ENCODE measurements at regions not wholly inside any gene's neighbourhood (a gene's known extent, or its start where the extent isn't known, plus 50 kb on each side); places are given as distances from the start of the nearest gene placed in this dataset.
"Not testable (repeated sequence)": the region's sequence is repeated elsewhere in the genome, so short reads cannot be mapped to it uniquely, and the experiment has no call there.

- no peak for DNase-seq
Measured at GRCh38 chr11:129731316-129731715, 84.3 kb upstream of the TMEM45B start.

- DNase-seq, result no peak
Measured at GRCh38 chr11:129732941-129733340, 82.7 kb upstream of the TMEM45B start.

- DNase-seq, result no peak
Measured at GRCh38 chr11:129733384-129733783, 82.3 kb upstream of the TMEM45B start.

GRCh38 chr11:129733981-129734380 lies 81.7 kb upstream of the TMEM45B start:
- no peak for DNase-seq

GRCh38 chr11:129734654-129735053 lies 81.0 kb upstream of the TMEM45B start:
- DNase-seq, result no peak

GRCh38 chr11:129737831-129738230 lies 77.8 kb upstream of the TMEM45B start:
- DNase-seq, result no peak

GRCh38 chr11:129738242-129738641 lies 77.4 kb upstream of the TMEM45B start:
- DNase-seq, result no peak

GRCh38 chr11:129739339-129739738 lies 76.3 kb upstream of the TMEM45B start:
- DNase-seq, result no peak

GRCh38 chr11:129740125-129740719 lies 75.4 kb upstream of the TMEM45B start:
- no peak for DNase-seq

- DNase-seq, result no peak
Measured at GRCh38 chr11:129743112-129743815, 72.4 kb upstream of the TMEM45B start.

- DNase-seq, result no peak
Measured at GRCh38 chr11:129747071-129747470, 68.6 kb upstream of the TMEM45B start.

GRCh38 chr11:129749141-129749540 lies 66.5 kb upstream of the TMEM45B start:
- DNase-seq, result no peak

- DNase-seq, result peak; percentile 77
Measured at GRCh38 chr11:129750343-129751292, 65.0 kb upstream of the TMEM45B start.

GRCh38 chr11:129751511-129751910 lies 64.1 kb upstream of the TMEM45B start:
- no peak for DNase-seq

GRCh38 chr11:129763569-129763968 lies 52.1 kb upstream of the TMEM45B start:
- DNase-seq, result not testable (repeated sequence)

- DNase-seq, result not testable (repeated sequence)
Measured at GRCh38 chr11:129764204-129764603, 51.4 kb upstream of the TMEM45B start.

All from midbrain (tissue), 1 donor.